Pancreas (tissue), 10 donors: ENCODE measurements at regions not wholly inside any gene's neighbourhood (a gene's known extent, or its start where the extent isn't known, plus 50 kb on each side); places are given as distances from the start of the nearest gene placed in this dataset.

Experiments used
- ATAC-seq, 4 donors: fragments of 200-7000 bp; cut with Tn5 transposase; one replicate each; pipeline versions ENCODE4 v1.8.0 to v1.9.1; 2020; ENCODE audit warnings: mild to moderate bottlenecking in 4 of 4, moderate library complexity in 4 of 4
- DNase-seq, 6 donors: peaks; one replicate each; pipeline ENCODE4 v3.0.0-alpha.2; 2020
- FAIRE-seq: peaks from 2 replicates; lab custom pipeline; 2012; peaks lifted over from hg19 to GRCh38; lab: Jason Lieb, UNC
- H3K27ac ChIP-seq, 4 donors: fragments of 200-600 bp; sonication (generic); 1 replicate in 3 of 4; 2 replicates in 1 of 4; pipeline versions ENCODE4 v1.5.0 to v1.8.0; 2020
- H3K27me3 ChIP-seq, 4 donors: fragments of 200-600 bp; one replicate each; pipeline ENCODE4 v1.8.0; 2021
- H3K36me3 ChIP-seq, 3 donors: fragments of 200-600 bp; sonication (generic) in 1 of 3; one replicate each; pipeline versions ENCODE4 v1.5.0 to v1.8.0; 2020 to 2021
- H3K4me1 ChIP-seq, 3 donors: fragments of 200-600 bp; one replicate each; pipeline ENCODE4 v1.8.0; 2021
- H3K4me3 ChIP-seq, 4 donors: fragments of 200-600 bp; sonication (generic) in 2 of 4; one replicate each; pipeline versions ENCODE4 v1.5.0 to v1.8.0; 2020 to 2021
- H3K9me3 ChIP-seq, 4 donors: fragments of 200-600 bp; one replicate each; pipeline ENCODE4 v1.8.0; 2021
- WGBS, 2 donors: extraction: QIAGEN DNeasy Blood & Tissue Kit; methylation state at CpG; one replicate each; pipeline ENCODE4 v1.1.7; 2013; 5-methylcytosine and 5-hydroxymethylcytosine counted together
- intact Hi-C, 3 donors: fragments of 100-400 bp; cut with DNase I; formaldehyde crosslinking; loops; one replicate each; pipeline versions ENCODE4 v1.11.1 to v1.14.2; 2022
- TF ChIP-seq, protein P1 (sequence below), 4 donors: fragments of 200-600 bp; sonication (generic) in 3 of 4; IDR thresholded peaks; one replicate each; pipeline versions ENCODE4 v1.5.0 to v1.8.0; 2021; ENCODE audit warnings: antibody characterized with exemption in 4 of 4
- donor health status: healthy with polysubstance abuse.
- donor health status: DM: no; HTN: no; CAD: no; lungs with moderate emphysema.
- donor health status: DM: no; HTN: no; CAD: no.
- donor health status: control.
- donor health status: control.
- donor health status: Bipolar disorder and iron deficiency.
- donor health status: DM: yes; HTN: yes; CAD: no.
- donor health status: DM: no; HTN: no; CAD: no.
- donor health status: DM: no; HTN: no; CAD: no.
- donor health status: DM: yes; HTN: yes; CAD: no.

DNA sequence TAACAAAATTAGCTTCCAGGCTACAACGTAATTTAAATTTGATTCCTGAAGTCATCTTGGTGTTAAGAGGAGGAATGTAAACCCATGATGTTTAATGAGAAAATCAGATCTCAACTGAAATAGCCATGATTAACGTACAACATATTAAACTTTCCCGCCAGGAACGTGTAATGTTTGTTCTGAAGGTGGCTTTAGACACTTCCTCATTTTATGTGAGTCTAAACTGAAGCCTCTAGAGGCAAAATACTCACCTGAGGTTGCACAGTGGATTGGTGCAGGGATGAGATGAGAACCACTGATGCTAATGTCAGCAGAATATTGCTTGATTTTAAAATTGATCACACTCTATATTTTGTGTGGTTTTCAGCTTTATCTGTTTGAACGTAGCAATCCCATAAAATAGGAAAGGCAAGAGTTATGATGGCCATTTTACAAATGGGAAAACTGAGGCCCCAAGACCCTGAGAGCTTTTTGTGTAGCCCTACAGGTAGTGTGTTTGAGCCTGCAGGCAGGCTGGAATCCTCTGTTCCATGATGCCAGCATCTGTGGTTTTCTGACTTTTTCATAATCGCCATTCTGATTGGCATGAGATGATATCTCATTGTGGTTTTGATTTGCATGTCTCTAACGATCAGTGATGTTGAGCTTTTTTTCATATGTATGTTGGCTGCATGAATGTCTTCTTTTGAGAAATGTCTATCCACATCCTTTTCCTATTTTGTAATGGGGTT is 243.7 kb upstream of the BMPER start:
- FAIRE-seq (no peak), ATAC-seq (no peak)
- intact Hi-C loops, result no loop called here

DNA sequence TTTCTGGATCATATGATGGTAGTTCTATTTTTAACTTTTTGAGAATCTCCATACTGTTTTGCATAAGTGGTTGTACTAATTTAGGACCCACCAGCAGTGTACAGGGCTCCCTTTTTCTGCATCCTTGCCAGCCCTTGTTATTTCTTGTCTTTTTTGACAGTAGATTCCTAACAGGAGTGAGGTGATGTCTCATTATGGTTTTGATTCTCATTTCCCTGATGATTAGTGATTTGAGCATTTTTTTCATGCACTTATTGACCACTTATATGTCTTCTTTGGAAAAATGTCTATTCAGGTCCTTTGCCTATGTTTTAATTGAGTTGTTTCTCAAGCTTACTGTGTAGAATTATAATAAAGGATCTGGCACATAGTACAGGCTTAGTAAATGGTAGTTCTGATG is 238.8 kb upstream of the BMPER start:
- no peaks in the 10 kb centered on the region for H3K4me1 ChIP-seq
- TF ChIP-seq, protein P1, sequence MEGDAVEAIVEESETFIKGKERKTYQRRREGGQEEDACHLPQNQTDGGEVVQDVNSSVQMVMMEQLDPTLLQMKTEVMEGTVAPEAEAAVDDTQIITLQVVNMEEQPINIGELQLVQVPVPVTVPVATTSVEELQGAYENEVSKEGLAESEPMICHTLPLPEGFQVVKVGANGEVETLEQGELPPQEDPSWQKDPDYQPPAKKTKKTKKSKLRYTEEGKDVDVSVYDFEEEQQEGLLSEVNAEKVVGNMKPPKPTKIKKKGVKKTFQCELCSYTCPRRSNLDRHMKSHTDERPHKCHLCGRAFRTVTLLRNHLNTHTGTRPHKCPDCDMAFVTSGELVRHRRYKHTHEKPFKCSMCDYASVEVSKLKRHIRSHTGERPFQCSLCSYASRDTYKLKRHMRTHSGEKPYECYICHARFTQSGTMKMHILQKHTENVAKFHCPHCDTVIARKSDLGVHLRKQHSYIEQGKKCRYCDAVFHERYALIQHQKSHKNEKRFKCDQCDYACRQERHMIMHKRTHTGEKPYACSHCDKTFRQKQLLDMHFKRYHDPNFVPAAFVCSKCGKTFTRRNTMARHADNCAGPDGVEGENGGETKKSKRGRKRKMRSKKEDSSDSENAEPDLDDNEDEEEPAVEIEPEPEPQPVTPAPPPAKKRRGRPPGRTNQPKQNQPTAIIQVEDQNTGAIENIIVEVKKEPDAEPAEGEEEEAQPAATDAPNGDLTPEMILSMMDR (IDR thresholded peaks at IDR 0.05), result no peak
- DNase-seq (no peak), ATAC-seq (no peak), FAIRE-seq (no peak)
- no peaks in the 10 kb centered on the region for H3K9me3 ChIP-seq
- intact Hi-C loops, result no loop called here
- H3K27me3 ChIP-seq, result no peaks in the 10 kb centered on the region
- no peaks in the 10 kb centered on the region for H3K36me3 ChIP-seq
- H3K27ac ChIP-seq, result no peak overlapping the region
- H3K4me3 ChIP-seq, result no peak overlapping the region

More for the DNA sequence above, 243.7 kb upstream of the BMPER start:
- Histone ChIP-seq H3K9me3 (no peaks in the 10 kb centered on the region), H3K4me3 (no peak overlapping the region), H3K4me1 (no peaks in the 10 kb centered on the region), H3K36me3 (no peaks in the 10 kb centered on the region), H3K27me3 (no peaks in the 10 kb centered on the region), H3K27ac (no peak overlapping the region)
- TF ChIP-seq, protein P1 (IDR thresholded peaks at IDR 0.05), result no peak
- no peak for DNase-seq
- 52 to 58% methylated on average over 7 of the region's 7 CpGs for WGBS, 2 donors

DNA sequence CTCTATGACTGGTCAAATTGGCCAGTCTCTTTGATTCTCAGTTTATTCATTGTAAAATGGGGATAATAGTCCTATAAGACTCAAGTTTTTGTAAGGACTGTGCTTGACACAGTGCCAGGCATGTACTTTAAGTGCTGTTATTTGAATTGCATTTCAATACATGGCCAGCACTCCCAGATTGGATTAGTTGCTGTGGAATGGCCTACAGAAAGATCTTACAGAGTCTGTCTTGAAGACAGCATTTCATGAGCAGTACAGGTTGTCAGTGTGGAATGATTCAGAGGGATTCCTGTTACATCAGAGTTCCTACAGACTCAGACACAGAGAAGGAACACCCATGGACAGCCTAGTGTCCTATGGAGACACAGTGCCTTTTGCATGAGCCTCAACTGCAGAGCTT is 238.1 kb upstream of the BMPER start:
- no peaks in the 10 kb centered on the region for H3K27me3 ChIP-seq
- intact Hi-C loops, result no loop called here
- DNase-seq (no peak), ATAC-seq (no peak), FAIRE-seq (no peak)
- TF ChIP-seq, protein P1 (IDR thresholded peaks at IDR 0.05), result no peak
- no peak overlapping the region for H3K27ac ChIP-seq
- no peaks in the 10 kb centered on the region for H3K4me1 ChIP-seq
- H3K36me3 ChIP-seq, result no peaks in the 10 kb centered on the region
- no peaks in the 10 kb centered on the region for H3K9me3 ChIP-seq
- no peak overlapping the region for H3K4me3 ChIP-seq

DNA sequence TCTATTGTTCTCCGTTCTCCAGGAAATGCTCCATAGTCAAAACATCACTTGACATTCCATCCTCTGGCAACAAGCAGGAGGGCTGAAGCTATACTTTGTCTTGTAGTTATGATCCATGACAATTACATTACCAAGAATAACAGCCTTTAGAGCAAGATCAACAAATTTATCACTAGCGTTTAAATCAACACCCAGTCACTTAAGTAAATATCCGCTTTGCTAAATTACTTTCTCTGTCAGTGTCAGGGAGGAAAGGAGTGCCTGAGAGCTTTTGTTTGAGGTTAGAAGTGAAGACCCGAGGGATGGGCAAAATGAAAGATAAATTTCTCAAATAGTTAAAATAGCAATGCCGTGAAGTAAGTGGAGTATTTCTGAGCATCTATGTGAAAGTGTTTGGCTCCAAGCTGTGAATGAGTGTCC is 236.1 kb upstream of the BMPER start:
- Histone ChIP-seq H3K9me3 (no peaks in the 10 kb centered on the region), H3K27ac (no peak overlapping the region), H3K4me1 (no peaks in the 10 kb centered on the region), H3K4me3 (no peak overlapping the region), H3K36me3 (no peaks in the 10 kb centered on the region), H3K27me3 (no peaks in the 10 kb centered on the region)
- TF ChIP-seq, protein P1 (IDR thresholded peaks at IDR 0.05), result no peak
- 38 to 40% methylated on average over 5 of the region's 5 CpGs for WGBS, 2 donors
- ATAC-seq (peak in 1 of 4 donors; percentile 45), DNase-seq (no peak), FAIRE-seq (no peak)
- intact Hi-C loops, result no loop called here

DNA sequence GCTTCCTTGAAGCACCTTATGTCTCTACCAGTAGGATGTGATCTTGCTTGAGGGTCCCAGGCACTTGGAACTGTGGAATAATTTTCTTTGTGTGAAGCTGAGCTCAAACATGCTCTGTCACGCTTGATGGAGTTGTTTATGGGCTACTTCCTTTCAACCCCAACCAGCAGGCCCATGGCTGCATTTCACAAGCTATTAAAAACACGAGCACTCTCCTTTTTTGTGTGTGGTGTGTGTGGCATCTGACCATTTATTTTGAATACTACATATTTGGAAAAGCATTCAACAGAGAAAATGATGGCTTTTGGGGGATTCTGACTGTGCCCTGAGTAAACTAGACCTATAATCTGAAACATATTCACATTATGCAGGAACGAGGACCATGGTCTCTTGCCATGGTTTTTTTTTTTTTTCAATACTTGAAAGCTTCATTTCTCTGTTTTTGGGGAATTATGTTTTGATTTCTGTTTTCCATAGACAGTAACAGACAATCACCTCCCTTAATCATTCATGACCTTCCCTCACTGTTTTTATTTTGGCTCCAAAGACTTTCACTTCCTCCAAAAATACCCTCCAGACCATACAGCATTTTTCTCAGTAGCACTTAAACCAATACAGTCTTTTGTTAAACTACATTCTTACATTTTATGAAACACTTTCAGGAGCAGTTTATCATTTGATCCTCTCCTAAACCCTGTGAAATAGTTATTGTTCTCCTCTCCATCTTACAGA is 233.6 kb upstream of the BMPER start:
- Histone ChIP-seq H3K4me3 (no peak overlapping the region), H3K27me3 (no peaks in the 10 kb centered on the region), H3K36me3 (no peaks in the 10 kb centered on the region), H3K9me3 (no peaks in the 10 kb centered on the region), H3K4me1 (no peaks in the 10 kb centered on the region), H3K27ac (no peak overlapping the region)
- ATAC-seq (no peak), FAIRE-seq (no peak), DNase-seq (no peak)
- intact Hi-C loops, result no loop called here
- TF ChIP-seq, protein P1 (IDR thresholded peaks at IDR 0.05), result no peak
- 55 to 59% methylated on average over 3 of the region's 3 CpGs for whole genome bisulfite sequencing, 2 donors
